Tibial nerve (tissue), 3 donors: ENCODE measurements at regions not wholly inside any gene's neighbourhood (a gene's known extent, or its start where the extent isn't known, plus 50 kb on each side); places are given as distances from the start of the nearest gene placed in this dataset.

Experiments
- POLR2A ChIP-seq, 2 donors: fragments of 450-650 bp; IDR thresholded peaks; one replicate each; pipeline ENCODE4 v1.6.1; 2017; ENCODE audit warnings: antibody characterized with exemption in 2 of 2, mild to moderate bottlenecking in 2 of 2, moderate library complexity in 2 of 2
- TF ChIP-seq, protein P1 (sequence below), 5 experiments: fragments of 200-600 bp in 3 of 5; fragments of 450-650 bp in 2 of 5; sonication (generic) in 3 of 5; IDR thresholded peaks; one replicate each; pipeline ENCODE4 v1.5.1; 2016 to 2019; ENCODE audit warnings: antibody characterized with exemption in 5 of 5, mild to moderate bottlenecking in 3 of 5, moderate library complexity in 2 of 5

DNA sequence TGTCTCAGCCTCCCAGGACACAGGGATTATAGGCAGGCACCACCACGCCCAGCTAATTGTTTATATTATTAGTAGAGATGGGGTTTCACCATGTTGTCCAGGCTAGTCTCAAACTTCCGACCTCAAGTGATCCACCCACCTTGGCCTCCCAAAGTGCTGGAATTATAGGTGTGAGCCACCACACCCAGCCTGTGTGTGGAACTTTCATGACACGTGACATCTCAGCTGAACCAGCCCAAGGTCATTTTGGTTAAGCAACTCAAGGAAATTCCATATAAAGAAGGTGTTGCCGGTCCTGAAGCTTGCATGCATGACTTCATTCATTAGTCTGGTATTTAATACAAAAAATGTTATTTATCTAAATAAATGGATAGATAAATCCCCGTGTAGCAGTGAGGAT lies 145.5 kb downstream of the AXIN2 start:
- TF ChIP-seq, protein P1, sequence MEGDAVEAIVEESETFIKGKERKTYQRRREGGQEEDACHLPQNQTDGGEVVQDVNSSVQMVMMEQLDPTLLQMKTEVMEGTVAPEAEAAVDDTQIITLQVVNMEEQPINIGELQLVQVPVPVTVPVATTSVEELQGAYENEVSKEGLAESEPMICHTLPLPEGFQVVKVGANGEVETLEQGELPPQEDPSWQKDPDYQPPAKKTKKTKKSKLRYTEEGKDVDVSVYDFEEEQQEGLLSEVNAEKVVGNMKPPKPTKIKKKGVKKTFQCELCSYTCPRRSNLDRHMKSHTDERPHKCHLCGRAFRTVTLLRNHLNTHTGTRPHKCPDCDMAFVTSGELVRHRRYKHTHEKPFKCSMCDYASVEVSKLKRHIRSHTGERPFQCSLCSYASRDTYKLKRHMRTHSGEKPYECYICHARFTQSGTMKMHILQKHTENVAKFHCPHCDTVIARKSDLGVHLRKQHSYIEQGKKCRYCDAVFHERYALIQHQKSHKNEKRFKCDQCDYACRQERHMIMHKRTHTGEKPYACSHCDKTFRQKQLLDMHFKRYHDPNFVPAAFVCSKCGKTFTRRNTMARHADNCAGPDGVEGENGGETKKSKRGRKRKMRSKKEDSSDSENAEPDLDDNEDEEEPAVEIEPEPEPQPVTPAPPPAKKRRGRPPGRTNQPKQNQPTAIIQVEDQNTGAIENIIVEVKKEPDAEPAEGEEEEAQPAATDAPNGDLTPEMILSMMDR (IDR thresholded peaks at IDR 0.05), result no peak
- TF ChIP-seq POLR2A (IDR thresholded peaks at IDR 0.05), result no peak
